22Rv1 (cell line): ENCODE measurements at regions not wholly inside any gene's neighbourhood (a gene's known extent, or its start where the extent isn't known, plus 50 kb on each side); places are given as distances from the start of the nearest gene placed in this dataset.

Source experiments
- CTCF ChIP-seq: fragments of 450-650 bp; IDR thresholded peaks from 2 replicates; pipeline ENCODE4 v1.5.1; 2017; ENCODE audit warnings: mild to moderate bottlenecking
- ZFX ChIP-seq: fragments of 450-650 bp; IDR thresholded peaks from 2 replicates; pipeline ENCODE4 v1.6.1; 2017; ENCODE audit warnings: antibody characterized with exemption, borderline replicate concordance

GRCh38 chr1:78419309-78419708 is 71.5 kb upstream of the PTGFR start:
- TF ChIP-seq CTCF (no peak), ZFX (no peak)
